Frontal cortex (tissue), 3 donors: ENCODE measurements at regions not wholly inside any gene's neighbourhood (a gene's known extent, or its start where the extent isn't known, plus 50 kb on each side); places are given as distances from the start of the nearest gene placed in this dataset.
"Not testable (repeated sequence)": the region's sequence is repeated elsewhere in the genome, so short reads cannot be mapped to it uniquely, and the experiment has no call there.

Source experiments
- DNase-seq, 2 donors: peaks; one replicate each; pipeline ENCODE4 v3.0.0; 2012; ENCODE audit warnings: low spot score in 2 of 2
- FAIRE-seq: peaks from 2 replicates; lab custom pipeline; 2012; peaks lifted over from hg19 to GRCh38; lab: Jason Lieb, UNC
- donor health status: control.
- donor health status: control.
- donor health status: control.

GRCh38 chr5:39619168-39619818 lies 194.5 kb upstream of the DAB2 start:
- DNase-seq: no peak
- FAIRE-seq: no peak

GRCh38 chr5:39618391-39618790 lies 193.6 kb upstream of the DAB2 start:
- no peak for FAIRE-seq
- no peak for DNase-seq

- no peak for FAIRE-seq
- DNase-seq: no peak
These were observed 191.4 kb upstream of the DAB2 start for GRCh38 chr5:39616131-39616530.

GRCh38 chr5:39611076-39611475 lies 186.3 kb upstream of the DAB2 start:
- not testable (repeated sequence) for FAIRE-seq, DNase-seq

GRCh38 chr5:39608024-39608423 lies 183.2 kb upstream of the DAB2 start:
- DNase-seq (no peak), FAIRE-seq (no peak)

GRCh38 chr5:39606591-39606990 lies 181.8 kb upstream of the DAB2 start:
- FAIRE-seq (no peak), DNase-seq (no peak)

GRCh38 chr5:39605588-39606575 lies 181.1 kb upstream of the DAB2 start:
- FAIRE-seq: no peak

GRCh38 chr5:39605145-39605544 lies 180.4 kb upstream of the DAB2 start:
- DNase-seq: no peak
- no peak for FAIRE-seq

More at GRCh38 chr5:39605588-39606575, 181.1 kb upstream of the DAB2 start:
- no peak for DNase-seq

GRCh38 chr5:39604491-39604890 lies 179.7 kb upstream of the DAB2 start:
- FAIRE-seq (no peak), DNase-seq (no peak)

- FAIRE-seq: no peak
- DNase-seq: no peak
These were observed 175.1 kb upstream of the DAB2 start for GRCh38 chr5:39599721-39600431.

GRCh38 chr5:39598661-39599248 lies 174.0 kb upstream of the DAB2 start:
- no peak for DNase-seq
- no peak for FAIRE-seq

GRCh38 chr5:39588179-39588578 lies 163.4 kb upstream of the DAB2 start:
- no peak for FAIRE-seq
- no peak for DNase-seq

GRCh38 chr5:39587675-39588074 lies 162.9 kb upstream of the DAB2 start:
- FAIRE-seq: no peak

GRCh38 chr5:39586185-39586584 lies 161.4 kb upstream of the DAB2 start:
- DNase-seq (no peak), FAIRE-seq (no peak)

More at GRCh38 chr5:39587675-39588074, 162.9 kb upstream of the DAB2 start:
- DNase-seq: no peak

- FAIRE-seq (no peak), DNase-seq (no peak)
These were observed 160.1 kb upstream of the DAB2 start for GRCh38 chr5:39584927-39585326.

- no peak for FAIRE-seq
- DNase-seq: no peak
These were observed 156.1 kb upstream of the DAB2 start for GRCh38 chr5:39580702-39581453.

- no peak for DNase-seq
- no peak for FAIRE-seq
These were observed 155.0 kb upstream of the DAB2 start for GRCh38 chr5:39579750-39580149.

- FAIRE-seq: peak; percentile 99
- DNase-seq: no peak
These were observed 154.2 kb upstream of the DAB2 start for GRCh38 chr5:39578887-39579497.

- FAIRE-seq (no peak), DNase-seq (no peak)
These were observed 152.7 kb upstream of the DAB2 start for GRCh38 chr5:39577529-39577928.
